ENCODE measurements at regions not wholly inside any gene's neighbourhood (a gene's known extent, or its start where the extent isn't known, plus 50 kb on each side); places are given as distances from the start of the nearest gene placed in this dataset.

DNA sequence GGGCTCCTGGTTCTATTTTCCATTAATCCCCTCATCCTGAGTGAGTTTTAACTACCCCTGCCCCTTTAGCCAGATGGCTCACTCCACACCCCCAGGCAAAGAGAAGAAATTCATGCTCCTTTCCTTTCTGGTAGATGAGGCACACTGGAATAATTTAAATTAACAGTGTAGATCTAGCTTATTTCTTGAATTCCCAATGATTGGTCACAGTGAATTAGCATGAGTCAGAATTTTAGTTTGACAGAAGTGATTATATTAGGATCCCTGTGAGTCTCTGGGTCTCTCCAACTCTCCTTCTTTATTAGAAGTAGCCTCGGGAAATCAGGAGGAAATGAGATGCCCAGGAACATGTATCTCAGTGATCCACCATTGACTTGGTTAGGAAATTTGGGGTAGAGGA is 103.1 kb upstream of the KAZN start:
- no peak for DNase-seq (ENCODE audit: low read depth, low spot score)

DNA sequence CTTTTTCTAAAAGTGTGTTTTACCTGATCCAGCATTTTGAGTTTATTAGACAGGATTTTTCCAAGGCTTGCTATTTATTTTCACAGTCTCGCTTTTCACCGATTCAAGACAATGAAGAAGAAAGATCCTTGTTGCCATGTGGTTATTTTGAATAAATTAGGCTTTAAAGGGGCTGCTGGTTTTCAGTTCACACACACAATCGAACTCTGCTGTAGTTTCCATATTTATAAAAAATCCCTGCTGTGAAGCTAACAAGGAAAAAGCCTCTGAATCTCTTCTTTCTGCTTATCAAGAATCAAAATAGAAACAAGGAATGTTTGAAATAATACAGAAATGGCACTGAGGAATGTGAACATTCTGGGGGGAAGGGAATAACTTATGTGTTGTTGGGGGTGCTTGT is 102.5 kb upstream of the KAZN start:
- DNase-seq (ENCODE audit: low read depth, low spot score), result no peak

DNA sequence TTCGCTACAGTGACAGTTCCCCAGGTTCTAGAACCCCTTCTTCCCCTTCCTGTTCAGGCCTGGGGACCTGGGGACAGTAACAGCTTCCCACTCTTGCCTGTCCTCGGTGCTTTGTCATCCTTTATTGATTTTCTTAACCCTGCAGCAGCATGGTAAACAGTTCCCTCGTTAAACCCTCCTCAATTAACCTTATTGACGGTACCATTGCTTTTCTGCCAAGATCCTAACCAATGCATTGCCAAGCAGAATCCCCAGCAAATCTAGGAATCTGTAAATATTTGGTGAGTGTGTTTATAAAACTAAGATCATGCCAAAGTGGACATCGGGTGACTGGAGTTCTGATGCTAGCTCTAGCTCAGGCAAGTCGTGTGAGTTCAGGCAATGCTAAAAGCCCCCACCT is 99.6 kb upstream of the KAZN start:
- DNase-seq (ENCODE audit: low read depth, low spot score), result no peak

DNA sequence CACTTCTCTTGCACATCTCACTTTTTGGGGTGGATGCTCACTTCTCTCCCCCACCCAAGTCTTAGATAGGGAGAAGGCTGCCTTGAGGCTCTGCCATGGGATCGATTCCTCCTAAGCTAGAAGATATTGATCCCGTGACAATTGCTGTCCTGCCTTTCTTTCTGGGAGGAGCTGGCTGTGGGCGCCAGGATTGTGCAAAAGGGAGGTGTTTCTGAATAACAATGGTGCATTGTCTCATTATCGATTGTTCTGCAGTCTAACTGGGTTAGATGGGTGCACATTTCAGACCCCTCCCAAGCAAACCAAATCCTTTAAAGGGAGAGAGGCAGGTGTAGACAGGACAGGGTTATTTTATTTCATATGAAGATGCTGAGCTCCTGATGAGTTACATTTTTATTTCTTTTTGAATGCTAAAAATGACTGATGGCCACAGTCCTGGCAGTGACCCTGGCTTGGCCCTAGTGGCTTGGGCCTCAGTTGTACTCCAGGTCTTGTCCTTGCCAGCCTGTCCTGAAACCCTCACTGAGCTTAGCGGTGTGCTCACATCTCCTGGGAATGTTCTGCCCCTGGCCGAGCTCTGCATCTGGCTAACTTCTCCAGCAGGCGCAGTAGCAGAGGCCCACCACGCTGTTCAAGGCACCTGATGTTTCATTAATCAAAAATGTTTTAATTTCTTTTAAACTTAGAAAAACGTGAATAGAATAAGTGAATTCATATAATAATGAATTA is 99.0 kb upstream of the KAZN start:
- no peak for DNase-seq (ENCODE audit: low read depth, low spot score)

DNA sequence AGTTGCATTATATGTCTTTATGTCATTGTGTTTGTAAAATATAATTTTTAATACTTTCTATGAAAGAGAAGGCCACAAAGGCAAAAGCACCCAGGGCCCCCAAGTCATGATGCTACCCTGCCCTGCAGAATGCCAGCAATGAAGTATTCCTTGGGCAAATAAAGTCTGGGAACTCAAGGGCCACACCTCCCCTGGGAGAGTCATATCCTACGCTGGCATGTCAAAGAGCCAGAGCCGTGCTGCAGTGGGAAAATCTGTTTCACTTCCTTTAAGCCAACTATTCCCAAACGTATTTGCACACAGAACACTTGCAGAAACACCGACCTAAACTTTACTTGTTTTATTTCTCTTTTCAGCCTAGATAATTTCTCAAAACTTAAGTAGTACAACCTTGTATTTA is 98.4 kb upstream of the KAZN start:
- DNase-seq (ENCODE audit: low read depth, low spot score), result no peak

DNA sequence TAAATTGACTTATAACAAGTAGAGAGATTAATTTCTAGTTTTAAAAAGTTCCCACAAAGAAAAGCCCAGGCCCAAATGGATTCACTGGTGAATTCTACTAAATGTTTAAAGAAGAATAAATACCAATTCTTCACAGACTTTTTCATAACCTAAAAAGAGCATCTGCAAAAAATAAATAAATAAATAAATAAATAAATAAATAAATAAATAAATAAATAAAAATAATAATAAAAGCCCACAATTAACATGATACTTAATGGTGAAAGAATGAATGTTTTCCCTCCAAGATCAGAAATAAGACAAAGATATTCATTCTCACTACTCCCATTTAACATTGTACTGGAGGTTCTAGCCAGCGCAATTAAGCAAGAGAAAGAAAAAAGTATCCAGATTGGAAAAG is 97.6 kb upstream of the KAZN start:
- no peak for DNase-seq (ENCODE audit: low read depth, low spot score)

DNA sequence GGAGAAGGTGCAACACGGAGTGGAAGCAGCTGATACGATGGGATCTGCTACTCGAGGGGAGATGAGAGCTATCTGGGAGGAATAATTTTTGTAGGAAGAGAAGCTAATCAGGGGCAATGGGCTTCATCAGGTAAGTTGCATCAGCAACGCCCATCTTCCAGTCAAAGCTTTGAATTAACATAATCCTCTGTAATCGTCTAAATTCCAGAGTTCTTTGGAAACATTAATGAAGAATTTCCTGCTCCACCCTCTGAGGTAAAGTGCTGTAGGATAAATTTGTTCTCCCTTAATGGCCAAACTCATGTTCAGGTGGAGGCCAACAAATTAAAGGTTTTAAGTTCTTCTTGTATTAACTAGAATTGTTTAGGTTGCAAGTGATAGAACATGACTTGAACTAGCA is 94.0 kb upstream of the KAZN start:
- no peak for DNase-seq (ENCODE audit: low read depth, low spot score)

DNA sequence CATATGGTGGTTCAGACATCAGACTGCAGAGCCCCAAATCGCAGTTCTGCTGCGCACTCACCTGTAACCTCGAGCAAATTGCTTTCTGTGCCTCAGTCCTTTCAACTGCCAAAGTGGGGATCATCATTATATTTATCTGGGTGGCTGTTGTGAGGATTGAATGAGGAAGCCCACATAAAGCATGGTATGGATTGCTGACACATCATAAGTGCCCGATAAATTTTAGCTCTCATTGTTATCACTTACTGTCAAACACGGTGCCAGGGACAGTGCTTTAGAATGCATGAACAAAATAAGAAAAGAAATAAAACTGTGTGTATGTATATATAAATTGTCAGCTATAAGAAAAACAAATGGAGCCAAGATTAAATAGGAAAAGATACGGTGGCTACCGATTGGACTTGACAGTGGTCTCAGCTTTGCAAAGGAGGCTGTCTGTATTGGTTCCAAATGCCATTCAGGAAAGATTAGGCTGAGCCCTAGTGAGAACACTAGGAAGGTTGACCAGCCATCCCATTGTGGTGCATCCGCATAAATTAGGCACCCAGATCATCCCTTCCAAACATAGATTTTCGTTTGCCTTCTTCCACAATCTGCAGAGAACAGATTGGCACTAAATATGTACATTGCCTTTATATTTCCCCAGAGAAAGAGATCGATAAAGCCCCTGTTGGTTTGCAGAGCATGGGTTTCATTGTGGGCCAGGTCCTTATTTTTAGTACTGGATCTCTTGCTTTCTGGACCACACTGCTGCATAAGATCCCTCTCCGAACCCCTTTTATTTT is 91.8 kb upstream of the KAZN start:
- no peak for DNase-seq (ENCODE audit: low read depth, low spot score)

DNA sequence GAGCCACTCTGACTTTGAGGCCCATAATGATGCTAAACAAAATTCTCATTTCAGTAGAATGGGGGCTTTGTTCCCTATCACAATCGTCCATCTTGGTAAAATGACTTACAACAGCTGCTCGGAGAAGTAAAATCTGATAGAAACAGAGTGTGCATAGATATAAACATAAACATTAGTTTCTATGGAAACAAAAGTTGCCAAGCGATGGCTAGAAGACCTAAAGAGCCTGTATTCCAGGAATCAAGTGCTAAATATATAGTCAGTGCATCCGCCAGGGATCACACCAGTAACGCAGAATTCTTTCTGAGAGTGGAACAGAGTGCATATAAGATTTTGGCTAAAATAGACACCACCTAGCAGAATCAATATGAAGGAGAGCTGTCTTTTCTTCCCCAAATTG is 91.2 kb upstream of the KAZN start:
- no peak for DNase-seq (ENCODE audit: low read depth, low spot score)

DNA sequence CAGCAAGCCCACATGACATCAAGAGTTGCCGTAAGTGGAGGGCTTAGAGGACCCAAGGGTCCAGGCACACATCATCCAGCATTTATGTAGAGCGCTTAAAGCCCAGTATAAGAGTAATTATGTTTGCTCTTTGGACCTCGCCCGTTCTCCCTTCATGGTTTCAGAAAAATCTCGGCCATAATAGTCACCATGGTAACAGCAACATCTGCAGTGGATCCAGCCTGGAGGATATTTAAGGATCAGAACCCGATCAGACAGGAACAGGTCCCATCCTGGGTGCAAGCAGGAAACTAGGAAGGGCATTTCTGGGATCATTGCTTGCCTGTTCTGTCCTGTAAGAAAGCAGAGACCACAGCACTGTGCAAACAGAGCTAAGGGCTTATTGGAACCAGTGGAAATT is 89.9 kb upstream of the KAZN start:
- no peak for DNase-seq (ENCODE audit: low read depth, low spot score)

DNA sequence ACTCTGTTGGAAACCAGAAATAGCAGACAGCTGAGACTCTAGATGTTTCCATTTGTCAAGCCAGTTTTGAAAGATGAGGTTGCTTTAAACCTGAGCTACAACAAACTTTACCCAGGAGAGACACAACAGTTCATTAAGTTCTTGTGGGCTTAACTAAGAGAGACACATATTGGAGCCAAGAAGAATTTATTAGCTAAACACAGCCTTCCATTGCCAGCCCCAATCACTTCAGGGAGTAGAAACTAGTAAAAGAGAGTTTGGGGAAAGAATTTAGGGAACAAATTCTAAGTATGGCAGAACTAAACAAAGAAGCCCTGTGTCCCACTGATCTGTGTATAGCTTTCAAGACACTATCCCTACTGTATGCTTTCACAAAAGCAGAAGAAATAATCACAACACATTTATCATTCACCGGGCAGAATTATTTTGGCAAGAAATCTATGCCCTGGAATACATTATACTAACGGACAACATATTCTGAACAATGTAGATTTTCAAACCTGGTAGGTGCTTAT is 87.3 kb upstream of the KAZN start:
- DNase-seq (ENCODE audit: low read depth, low spot score), result no peak

DNA sequence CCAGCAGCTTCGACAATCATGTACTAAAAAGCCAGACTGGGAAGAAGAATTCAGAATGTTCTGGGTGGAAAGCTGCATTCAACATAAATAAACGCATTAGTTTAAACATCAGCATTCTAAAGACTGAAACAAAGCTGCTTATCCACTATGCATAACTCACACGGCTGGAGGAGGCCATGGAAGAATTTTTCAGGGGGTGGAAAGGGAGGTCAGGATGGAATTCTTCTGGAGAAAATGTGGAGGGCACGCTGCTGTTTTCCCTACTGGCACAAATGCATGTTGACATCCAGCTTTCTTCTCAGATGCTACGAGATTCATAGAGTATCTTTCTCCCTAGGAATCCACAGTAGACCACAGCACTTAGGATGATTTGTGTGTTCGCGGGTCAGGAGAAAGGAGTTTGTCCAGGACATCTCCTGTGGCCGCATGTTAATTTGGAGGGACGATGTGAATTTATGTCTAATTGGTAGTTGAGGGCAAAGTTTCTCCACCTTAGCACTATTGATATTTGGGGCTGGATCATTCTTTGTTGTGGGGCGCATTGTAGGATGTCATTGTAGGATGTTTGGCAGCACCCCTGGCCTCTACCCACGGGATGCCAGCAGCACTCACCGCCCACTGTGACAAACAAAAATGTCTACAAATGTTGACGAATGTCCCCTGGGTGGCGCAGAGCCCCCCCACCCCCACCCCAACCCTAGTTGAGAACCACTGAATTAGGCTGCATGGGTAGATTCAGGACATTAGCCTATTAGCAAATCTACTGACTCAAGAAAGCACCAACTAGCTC is 86.5 kb upstream of the KAZN start:
- no peak for DNase-seq (ENCODE audit: low read depth, low spot score)

DNA sequence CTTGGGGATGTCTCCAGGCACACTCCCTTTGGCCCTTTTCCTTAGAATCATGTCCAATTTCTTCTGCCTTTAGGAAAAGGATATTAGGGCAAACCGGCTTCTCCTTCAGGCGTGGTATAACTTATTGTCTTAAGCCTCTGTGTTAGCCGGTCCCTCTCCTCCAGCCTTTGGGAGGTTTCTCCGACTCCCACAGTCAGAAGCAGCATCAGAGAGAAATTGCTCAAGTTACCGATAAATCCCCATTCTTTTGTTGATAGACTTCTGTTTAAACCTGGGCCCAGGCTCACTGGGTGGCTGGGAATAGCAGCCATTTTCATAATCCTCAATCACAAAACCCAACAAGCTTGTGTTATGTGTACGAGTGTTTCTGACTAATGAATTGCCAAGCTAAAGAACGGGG is 85.4 kb upstream of the KAZN start:
- DNase-seq (ENCODE audit: low read depth, low spot score), result no peak

DNA sequence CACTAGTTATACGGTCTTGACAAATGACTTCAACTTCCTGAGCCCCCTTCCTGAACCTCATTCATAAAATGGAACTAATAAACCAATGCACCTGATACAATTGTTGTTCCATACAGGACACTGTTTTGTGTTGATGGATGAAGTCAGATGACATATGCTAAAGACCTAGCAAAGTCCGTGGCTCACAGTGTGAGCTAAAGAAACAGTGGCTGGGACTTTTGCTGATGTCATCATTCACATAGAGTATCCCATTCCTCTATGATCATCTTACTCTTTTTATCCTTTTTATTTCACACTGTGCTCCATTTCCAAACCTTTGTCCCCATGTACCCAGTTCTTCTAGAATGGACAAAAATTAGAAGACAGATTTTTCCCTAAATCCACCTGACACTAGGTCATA is 83.7 kb upstream of the KAZN start:
- no peak for DNase-seq (ENCODE audit: low read depth, low spot score)

DNA sequence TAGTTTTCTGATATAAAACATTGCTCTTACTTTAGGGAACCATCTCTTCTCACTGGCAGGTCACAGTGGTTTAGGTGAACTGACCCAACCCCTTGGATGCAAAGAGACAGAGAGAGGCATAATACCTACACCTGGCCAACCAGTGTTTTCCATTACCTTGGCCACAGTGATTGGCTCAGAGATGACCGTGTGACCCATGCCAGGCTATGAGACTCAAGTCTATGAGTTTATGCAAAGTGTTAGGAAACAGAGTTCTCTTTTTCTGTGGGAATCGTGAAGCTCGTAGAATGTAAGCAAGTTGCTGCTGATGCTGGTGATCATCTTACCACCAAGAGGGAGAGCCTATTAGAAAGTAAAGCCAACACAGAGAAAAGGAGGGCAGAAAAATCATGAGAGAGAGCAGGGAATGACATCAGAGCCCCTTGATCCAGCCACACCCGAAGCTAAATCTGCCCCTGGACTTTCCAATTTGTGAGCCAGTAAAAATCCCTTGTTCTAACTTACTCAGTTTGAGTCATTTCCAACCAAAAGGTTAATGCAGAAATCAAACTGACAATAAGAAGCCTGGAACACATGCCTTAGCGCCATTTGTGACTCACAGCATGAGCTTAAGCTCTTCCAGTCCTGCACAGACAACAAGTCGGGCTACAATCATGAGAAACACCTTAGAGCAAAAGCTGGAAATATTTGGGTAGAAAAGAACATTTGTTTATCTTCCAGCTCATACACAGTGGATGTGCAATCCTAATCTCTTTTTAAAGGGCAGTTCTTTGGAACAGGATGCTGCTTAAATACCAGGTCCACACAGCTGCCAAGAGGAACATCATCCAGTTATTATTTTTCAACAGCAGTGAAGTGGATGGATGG is 81.3 kb upstream of the KAZN start:
- no peak for DNase-seq (ENCODE audit: low read depth, low spot score)

DNA sequence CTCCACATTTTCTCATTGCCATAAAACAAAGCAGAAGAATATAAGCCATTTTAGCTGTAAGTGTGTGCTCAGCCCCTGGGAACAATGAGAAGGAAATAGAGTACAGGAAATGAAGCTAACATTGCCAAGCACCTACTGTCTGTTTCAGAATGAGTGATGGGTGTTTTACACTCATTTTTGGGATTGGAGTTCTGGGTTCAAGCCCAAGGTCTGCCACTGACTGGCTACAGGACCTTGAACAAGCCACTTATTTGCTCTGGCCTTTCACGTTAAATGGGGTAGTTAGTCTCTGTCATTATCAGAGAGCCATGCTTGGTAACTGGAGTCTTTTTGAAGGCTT is 80.7 kb upstream of the KAZN start:
- no peak for DNase-seq (ENCODE audit: low read depth, low spot score)

DNA sequence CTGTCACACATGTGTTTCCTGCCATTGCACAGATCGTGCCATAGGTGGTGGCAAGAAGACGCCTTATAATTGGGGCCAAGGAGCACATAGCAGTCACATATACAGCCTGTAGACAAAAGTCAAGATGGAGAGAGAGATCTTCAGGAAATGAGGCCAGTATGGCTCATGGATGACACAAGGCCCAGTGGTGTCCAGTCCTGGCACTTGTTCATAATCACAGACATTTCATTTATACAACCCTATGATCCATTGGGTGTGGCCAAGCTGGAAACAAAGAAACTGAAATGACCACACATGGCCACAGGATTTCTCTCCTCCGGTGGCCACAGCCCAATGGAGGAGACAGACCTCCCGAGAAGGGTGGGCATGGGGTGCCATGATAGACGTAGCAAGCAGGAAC is 78.5 kb upstream of the KAZN start:
- no peak for DNase-seq (ENCODE audit: low read depth, low spot score)

DNA sequence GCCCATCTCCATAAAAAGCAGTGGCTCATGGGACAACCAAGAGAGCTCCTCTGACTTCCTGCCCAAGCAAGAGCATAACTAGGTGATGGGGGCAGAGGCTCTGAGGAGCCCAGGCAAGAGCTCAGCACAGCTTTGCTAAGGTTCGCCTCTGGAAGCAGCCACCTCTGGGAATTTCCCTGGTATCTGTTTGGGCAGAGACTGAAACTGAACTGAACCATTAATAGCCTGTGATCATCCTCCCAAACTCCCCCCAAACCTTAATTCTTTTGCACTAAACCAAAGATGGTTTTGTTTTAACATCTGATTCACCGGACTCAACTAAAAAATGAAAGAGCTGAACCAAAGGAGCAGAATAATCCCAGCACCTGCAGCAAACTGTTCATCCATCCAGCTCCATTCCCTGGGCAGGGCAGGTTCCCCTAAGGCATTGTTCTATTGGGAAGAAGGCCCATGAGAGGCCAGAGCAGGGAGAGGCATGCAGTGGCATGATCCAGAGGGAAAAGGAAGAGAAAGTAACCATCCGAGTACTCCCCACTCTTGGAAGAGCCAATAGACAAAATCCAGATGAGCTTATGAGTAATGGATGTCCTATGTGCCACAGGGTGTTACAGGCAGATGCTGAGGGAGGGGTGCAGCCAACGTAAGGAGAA is 77.8 kb upstream of the KAZN start:
- DNase-seq (ENCODE audit: low read depth, low spot score), result no peak

DNA sequence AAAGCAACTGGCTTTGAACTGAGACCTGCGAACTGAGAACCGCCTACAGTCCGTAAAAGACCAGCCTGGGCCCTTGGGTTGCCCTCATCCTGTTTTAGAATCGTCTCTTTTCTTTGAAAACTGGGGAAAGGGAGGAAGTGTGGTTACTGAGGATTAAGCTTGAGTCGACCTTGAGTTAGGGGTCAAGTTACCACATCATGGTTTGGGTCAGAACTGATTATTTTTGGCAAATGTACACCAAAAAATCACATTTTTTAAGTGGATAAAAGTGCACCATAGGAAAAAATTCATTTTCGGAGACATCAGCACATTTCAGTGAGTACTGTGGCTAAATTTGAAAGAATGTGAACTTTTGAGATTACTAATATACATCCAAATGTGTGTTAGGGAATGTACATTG is 76.9 kb upstream of the KAZN start:
- DNase-seq (ENCODE audit: low read depth, low spot score), result no peak

DNA sequence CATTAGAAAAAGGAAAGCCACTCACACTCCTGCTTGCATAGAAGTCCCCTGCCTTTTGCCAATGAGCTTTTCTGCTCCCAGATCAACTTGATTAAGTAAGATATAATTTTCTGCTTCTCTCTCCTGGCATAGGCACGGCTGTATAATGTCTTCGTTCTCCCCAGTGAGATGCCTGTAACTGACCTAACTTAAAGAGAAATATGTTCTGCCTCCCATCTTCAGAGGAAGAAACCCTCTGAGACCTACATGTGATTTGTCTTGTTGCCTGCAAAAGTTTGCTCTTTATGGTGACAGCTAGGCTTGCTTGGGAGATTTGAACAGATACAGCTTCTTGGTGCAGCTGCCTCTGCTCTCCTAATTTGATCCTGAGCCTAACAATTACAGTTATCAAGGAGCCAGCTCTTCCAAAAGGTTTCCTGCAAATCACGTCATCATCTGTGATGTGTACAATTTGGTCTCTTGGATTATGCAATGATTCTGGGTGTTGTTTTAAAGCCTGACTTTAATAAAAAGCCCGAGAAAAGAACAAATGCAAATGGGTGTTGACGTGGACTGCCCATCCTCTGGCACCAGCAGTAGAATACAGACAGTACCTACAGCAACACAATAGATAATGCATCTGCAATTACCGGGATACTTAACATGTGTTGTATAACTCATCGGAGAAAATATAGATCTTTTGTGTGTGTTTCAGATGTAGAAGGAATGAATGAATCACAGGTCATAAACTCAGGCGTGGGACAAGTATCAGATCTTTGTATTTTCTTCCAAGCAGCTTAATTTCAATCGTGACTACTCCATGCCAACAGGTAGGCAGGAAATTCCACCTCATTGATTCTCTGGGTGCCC is 76.2 kb upstream of the KAZN start:
- DNase-seq (ENCODE audit: low read depth, low spot score), result no peak
